HG03103 (cell line): ENCODE measurements at regions not wholly inside any gene's neighbourhood (a gene's known extent, or its start where the extent isn't known, plus 50 kb on each side); places are given as distances from the start of the nearest gene placed in this dataset.

ENCODE experiments used
- ATAC-seq: cut with Tn5 transposase; IDR thresholded peaks from one replicate; pipeline ENCODE4 v1.9.1; 2021; ENCODE audit warnings: low read depth; ENCODE audit not compliant: unreplicated experiment

- no peak for ATAC-seq
These were observed 85.6 kb downstream of the SNAPC1 start for GRCh38 chr14:61847861-61848260.

DNA sequence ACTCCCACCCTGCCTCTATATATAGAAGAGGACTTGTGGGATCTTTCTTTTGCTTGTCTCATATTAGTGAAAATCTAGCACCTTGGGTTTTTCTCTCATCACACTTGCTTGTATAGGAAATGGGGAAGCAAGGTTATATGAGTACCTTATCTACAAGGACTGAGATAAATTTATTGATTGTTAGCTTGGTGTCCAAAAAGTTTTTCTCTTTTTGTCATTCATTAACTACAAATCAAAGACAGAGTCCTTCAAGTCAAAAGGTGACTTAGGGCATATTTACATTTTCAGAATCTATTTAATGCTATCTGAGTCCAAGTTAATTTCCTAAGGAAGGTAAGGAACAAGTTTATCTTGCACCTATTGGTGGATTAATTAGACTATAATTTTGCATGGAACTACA, 92.7 kb downstream of the SNAPC1 start:
- ATAC-seq, result no peak

- peak; percentile 98 for ATAC-seq
These were observed 98.2 kb downstream of the SNAPC1 start for GRCh38 chr14:61860294-61860918.

- no peak for ATAC-seq
These were observed 99.2 kb downstream of the SNAPC1 start for GRCh38 chr14:61861320-61861865.

DNA sequence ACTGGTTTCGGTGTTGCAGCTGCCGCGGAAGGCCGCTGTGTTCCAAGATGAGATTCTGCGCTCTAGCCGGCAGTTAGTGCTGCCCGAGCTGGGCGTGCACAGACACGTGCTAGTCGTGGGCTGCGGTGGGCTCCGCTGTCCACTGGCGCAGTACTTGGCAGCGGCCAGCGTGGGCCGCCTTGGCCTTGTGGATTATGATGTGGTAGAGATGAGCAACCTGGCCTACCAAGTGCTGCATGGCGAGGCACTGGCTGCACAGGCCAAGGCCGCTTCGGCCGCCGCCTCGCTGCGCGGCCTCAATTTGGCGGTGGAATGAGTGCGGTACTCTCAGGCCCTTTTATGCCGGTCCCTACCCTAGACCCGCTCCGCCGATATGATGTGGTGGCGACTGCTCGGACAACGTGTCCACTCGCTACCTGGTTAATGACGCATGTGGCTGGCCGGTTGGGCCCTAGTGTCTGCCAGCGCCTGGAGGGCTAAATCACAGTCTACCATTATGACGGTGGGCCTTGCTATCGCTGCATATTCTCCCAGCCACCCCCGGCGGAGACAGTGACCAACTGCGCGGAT, 102.2 kb downstream of the SNAPC1 start:
- ATAC-seq, result no peak

- ATAC-seq, result peak; percentile 94
These were observed 105.0 kb downstream of the SNAPC1 start for GRCh38 chr14:61866932-61867920.

DNA sequence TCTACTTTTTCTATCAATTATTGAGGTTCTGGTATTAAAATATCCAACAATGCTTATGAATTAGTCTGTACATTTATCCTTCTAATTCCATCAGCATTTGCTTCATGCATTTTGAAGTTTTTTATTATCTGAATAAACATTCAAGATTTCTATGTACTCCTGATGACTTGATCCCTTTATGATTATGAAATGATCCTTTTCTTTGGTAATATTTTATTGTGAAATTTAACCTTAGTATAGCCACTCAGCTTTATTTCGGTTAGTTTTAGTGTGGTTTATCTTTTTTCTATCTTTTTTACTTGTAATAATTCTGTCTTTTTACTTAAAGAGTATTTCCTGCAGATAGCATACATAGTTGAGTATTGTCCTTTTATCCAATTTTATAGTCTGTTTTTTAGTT, 106.6 kb downstream of the SNAPC1 start:
- no peak for ATAC-seq

DNA sequence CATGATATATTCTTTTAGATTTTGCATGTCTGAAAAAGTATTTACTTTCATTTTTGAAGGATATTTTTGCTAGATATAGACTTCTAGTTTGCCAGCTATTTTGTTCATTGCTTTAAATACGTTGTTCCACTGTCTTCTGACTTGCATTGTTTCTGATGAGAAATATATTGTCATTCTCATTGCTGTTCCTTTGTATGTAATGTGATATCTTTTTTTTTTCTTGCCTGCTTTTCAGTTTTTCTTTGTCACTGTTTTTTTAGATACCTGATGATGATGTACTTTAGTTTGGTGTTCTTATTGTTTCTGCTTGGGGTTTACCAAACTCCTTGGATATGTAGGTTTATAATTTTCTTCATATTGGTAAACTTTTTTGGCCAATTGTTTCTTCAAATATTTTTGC, 107.9 kb downstream of the SNAPC1 start:
- ATAC-seq, result no peak

- peak; percentile 93 for ATAC-seq
These were observed 110.2 kb downstream of the SNAPC1 start for GRCh38 chr14:61872452-61872851.

DNA sequence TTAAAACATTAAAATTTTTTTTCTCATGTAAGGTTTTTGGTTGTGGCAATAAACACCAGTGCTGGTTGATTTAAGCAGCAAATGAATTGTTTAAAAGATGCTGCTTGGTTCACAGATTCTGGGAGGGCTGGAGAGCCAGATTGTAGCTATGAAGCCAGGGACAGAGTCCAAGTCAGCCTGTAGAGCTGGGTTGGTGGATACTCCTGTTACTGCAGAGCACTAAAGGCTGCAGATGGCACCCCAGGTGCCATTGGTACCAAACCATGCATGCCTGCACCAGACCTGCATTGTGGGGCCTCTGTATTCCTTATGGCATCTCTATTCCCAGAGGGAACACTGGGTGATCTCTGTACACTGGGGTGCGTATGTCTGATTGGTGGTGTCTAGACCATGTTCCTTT, 113.3 kb downstream of the SNAPC1 start:
- ATAC-seq, result no peak

GRCh38 chr14:61876362-61877034, 114.3 kb downstream of the SNAPC1 start:
- no peak for ATAC-seq

DNA sequence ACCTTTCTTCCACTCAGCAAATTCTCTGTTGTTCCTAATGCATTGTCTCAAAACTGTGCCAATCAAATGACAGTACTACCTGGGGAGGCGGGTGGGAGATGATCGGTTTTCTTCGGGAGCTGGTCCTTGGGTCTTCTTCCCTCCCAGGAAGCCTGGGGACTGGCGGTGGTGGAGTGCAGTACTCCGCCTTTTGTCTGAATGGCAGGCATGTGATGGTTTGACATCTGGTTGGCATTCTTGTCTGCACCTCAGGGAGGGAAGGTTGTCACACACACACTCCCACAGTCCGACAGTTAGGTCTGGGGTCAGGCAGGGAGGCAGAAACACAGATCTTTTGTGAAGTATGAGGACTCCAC, 114.8 kb downstream of the SNAPC1 start:
- ATAC-seq, result no peak

DNA sequence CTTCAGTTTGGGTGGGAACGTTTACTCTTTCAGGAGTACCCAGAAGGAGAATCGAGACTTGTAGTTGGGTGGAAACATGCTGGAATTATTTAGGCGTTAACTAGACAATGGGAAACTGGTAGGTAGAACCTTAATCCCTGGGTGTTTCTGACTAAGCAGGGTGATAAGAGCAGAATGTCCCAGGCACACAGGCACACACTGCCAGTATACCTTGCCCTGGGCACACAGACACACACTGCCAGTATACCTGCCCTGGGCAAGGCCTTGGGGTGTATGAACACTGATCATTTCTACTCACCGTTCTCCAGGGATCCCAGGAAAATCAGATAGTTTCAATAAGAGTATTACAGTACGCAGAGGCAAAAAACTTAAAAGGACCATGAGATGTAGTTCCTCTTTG, 115.5 kb downstream of the SNAPC1 start:
- no peak for ATAC-seq

- no peak for ATAC-seq
These were observed 116.7 kb downstream of the SNAPC1 start for GRCh38 chr14:61878931-61879330.

DNA sequence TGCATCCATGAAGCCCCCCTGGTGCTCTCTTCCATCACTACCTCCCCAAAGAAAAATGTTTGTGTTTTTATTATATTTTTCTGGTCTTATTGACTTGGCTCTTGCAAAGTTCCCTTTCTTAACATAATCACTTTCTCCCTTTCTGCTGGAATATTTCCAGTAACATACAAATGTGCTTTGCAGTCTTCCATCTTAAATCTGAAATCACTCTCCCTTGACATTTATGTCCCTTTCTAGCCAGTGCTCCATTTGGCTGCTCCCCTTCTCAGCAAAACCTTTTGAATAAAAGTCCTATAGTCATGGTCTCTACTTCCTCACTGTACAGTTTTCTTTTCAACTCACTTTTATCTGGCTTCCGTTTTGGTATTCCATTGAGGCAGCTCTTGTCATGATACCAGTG, 118.8 kb downstream of the SNAPC1 start:
- no peak for ATAC-seq

DNA sequence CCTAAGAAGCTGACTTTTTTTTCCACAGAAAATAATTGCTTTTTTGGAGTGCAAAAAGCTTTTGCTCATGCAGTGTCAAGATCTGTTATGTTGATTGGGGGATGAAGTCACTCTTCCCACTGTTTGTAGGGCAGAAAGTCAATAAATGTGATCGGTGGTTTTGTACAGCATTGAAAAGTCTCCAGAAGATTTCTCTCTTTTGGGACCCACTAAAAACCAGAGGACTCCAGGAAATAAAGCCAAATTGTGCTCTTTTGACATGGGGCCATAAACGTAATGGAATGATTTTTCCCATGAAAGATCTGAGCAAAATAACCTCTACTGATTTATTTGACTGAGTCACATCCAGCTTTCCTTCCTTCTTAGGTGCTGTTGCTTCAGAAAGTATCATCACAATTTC, 122.5 kb downstream of the SNAPC1 start:
- ATAC-seq, result no peak

GRCh38 chr14:61885203-61885961, 123.2 kb downstream of the SNAPC1 start:
- ATAC-seq, result no peak

DNA sequence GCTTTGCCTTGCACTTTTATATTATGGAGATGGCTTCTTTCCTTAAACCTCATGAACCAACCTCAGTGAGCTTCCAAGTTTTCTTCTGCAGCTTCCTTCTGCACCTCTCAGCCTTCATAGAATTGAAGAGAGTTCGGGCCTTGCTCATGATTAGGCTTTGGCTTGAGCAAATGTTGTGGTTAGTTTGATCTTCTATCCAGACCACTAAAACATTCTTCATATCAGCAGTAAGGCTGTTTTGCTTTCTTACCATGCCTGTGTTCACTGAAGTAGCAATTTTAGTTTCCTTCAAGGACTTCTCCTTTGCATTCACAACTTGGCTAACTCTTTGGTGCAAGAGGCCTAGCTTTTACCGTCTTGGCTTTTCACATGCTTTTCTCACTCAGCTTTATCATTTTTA, 125.4 kb downstream of the SNAPC1 start:
- ATAC-seq, result no peak

GRCh38 chr14:61889914-61890351, 127.7 kb downstream of the SNAPC1 start:
- peak; percentile 94 for ATAC-seq

DNA sequence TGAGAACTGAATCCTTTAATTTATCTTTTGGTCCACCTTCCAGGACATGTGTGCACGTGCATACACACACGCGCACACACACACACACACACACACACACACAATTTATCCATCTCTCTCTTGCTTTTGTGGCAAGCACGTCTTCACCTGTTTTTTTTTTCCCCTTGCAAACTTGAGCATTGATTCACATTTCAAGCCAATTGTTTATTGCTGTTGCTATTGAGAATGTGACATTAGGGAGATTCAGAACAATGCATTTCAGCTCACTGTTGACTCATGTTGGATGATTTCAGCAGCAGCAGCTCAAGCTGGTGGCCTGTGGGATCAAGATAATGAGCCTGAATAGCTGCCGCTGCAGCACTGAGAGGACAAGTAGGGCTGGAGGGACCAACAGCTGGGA, 128.9 kb downstream of the SNAPC1 start:
- ATAC-seq, result no peak
